B cell (primary cell): ENCODE measurements at regions not wholly inside any gene's neighbourhood (a gene's known extent, or its start where the extent isn't known, plus 50 kb on each side); places are given as distances from the start of the nearest gene placed in this dataset.

ENCODE experiments used
- CTCF ChIP-seq: fragments of 200-600 bp; IDR thresholded peaks from one replicate; pipeline ENCODE4 v1.8.0; 2022; ENCODE audit warnings: antibody characterized with exemption, mild to moderate bottlenecking
- EZH2 ChIP-seq: IDR thresholded peaks from 2 replicates; pipeline ENCODE4 v1.6.1; 2012; ENCODE audit warnings: borderline replicate concordance, low read depth, mild to moderate bottlenecking, moderate library complexity, low read length; ENCODE audit not compliant: insufficient read depth, poor library complexity, severe bottlenecking

GRCh38 chr4:117527601-117528000 lies 442.2 kb upstream of the TRAM1L1 start:
- TF ChIP-seq EZH2: no peak
- TF ChIP-seq CTCF: no peak
